ENCODE measurements at regions not wholly inside any gene's neighbourhood (a gene's known extent, or its start where the extent isn't known, plus 50 kb on each side); places are given as distances from the start of the nearest gene placed in this dataset.

DNA sequence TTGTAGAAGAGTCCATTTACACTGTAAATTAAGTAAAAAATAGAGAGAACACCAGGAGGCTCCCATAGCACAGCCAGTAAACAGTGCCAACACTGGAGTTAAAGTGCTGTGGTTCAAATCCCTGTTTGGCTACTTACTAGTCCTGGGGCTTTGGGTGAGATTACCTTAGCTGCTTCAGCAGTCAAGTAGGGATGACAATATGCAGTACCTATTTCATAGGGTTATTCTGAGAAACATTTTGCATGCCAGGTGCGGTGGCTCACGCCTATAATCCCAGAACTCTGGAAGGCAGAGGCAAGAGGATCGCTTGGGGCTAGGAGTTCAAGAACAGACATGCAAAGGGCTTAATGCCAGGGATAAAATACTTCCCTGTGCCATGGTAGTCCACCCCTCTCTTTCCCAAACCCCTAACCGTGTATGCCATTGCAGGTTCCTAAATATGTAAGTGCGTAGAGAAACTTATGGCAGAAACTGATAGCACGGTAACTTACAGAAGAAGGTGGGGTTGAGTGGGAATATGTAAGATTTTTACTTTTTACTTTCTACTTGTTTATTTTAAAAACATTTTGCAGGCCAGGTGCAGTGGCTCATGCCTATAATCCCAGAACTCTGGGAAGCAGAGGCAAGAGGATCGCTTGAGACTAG lies 86.4 kb upstream of the PICALM start:
- no peaks in the 10 kb centered on the region for H3K9me3 ChIP-seq (ENCODE audit: control insufficient read depth, insufficient read depth, low read depth, low read length)
- BruUV-seq (replicated peaks) = no TSS peak
- TF ChIP-seq, protein P1, sequence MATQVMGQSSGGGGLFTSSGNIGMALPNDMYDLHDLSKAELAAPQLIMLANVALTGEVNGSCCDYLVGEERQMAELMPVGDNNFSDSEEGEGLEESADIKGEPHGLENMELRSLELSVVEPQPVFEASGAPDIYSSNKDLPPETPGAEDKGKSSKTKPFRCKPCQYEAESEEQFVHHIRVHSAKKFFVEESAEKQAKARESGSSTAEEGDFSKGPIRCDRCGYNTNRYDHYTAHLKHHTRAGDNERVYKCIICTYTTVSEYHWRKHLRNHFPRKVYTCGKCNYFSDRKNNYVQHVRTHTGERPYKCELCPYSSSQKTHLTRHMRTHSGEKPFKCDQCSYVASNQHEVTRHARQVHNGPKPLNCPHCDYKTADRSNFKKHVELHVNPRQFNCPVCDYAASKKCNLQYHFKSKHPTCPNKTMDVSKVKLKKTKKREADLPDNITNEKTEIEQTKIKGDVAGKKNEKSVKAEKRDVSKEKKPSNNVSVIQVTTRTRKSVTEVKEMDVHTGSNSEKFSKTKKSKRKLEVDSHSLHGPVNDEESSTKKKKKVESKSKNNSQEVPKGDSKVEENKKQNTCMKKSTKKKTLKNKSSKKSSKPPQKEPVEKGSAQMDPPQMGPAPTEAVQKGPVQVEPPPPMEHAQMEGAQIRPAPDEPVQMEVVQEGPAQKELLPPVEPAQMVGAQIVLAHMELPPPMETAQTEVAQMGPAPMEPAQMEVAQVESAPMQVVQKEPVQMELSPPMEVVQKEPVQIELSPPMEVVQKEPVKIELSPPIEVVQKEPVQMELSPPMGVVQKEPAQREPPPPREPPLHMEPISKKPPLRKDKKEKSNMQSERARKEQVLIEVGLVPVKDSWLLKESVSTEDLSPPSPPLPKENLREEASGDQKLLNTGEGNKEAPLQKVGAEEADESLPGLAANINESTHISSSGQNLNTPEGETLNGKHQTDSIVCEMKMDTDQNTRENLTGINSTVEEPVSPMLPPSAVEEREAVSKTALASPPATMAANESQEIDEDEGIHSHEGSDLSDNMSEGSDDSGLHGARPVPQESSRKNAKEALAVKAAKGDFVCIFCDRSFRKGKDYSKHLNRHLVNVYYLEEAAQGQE (IDR thresholded peaks at IDR 0.05; ENCODE audit: insufficient read depth in 1 of 2, low read depth in 2 of 2, low read length in 1 of 2) = no peak
- no peak for TF ChIP-seq TCF7L2 (IDR thresholded peaks at IDR 0.05; ENCODE audit: low read depth, low read length)
- no peak for TF ChIP-seq SIN3A (IDR thresholded peaks at IDR 0.05; ENCODE audit: borderline replicate concordance, insufficient read depth, low read depth, low read length)
- TF ChIP-seq POLR2AphosphoS5 (IDR thresholded peaks at IDR 0.05; ENCODE audit: low read depth, low read length) = no peak
- TF ChIP-seq, protein P2, sequence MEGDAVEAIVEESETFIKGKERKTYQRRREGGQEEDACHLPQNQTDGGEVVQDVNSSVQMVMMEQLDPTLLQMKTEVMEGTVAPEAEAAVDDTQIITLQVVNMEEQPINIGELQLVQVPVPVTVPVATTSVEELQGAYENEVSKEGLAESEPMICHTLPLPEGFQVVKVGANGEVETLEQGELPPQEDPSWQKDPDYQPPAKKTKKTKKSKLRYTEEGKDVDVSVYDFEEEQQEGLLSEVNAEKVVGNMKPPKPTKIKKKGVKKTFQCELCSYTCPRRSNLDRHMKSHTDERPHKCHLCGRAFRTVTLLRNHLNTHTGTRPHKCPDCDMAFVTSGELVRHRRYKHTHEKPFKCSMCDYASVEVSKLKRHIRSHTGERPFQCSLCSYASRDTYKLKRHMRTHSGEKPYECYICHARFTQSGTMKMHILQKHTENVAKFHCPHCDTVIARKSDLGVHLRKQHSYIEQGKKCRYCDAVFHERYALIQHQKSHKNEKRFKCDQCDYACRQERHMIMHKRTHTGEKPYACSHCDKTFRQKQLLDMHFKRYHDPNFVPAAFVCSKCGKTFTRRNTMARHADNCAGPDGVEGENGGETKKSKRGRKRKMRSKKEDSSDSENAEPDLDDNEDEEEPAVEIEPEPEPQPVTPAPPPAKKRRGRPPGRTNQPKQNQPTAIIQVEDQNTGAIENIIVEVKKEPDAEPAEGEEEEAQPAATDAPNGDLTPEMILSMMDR (IDR thresholded peaks at IDR 0.05) = no peak
- ATAC-seq (no peak), DNase-seq (ENCODE audit: low read depth, low spot score) (no peak)
- ChIA-PET POLR2A (no interaction called here), CTCF (no interaction called here)
- H3K4me1 ChIP-seq (ENCODE audit: control insufficient read depth, insufficient read depth, low read length) = peaks cover 3% of the 10 kb centered on the region; the same call in 1 of the 2 replicates
- no peak overlapping the region for H3K4me3 ChIP-seq (ENCODE audit: low read depth in 2 of 2, low read length in 2 of 2)
- in situ Hi-C loops (cut with HindIII; ENCODE audit: low pct_unique_long_range_greater_than_20kb, low sequenced_read_pairs) (no loop called here), intact Hi-C loops (cut with micrococcal nuclease; ENCODE audit: unreplicated experiment) (no loop called here)
- no peaks in the 10 kb centered on the region for H3K27me3 ChIP-seq (ENCODE audit: control insufficient read depth, insufficient read depth, low read length)
- H3K27ac ChIP-seq (ENCODE audit: low read length) = no peak overlapping the region
- H3K36me3 ChIP-seq (ENCODE audit: control insufficient read depth, insufficient read depth, low read length) = no peaks in the 10 kb centered on the region

DNA sequence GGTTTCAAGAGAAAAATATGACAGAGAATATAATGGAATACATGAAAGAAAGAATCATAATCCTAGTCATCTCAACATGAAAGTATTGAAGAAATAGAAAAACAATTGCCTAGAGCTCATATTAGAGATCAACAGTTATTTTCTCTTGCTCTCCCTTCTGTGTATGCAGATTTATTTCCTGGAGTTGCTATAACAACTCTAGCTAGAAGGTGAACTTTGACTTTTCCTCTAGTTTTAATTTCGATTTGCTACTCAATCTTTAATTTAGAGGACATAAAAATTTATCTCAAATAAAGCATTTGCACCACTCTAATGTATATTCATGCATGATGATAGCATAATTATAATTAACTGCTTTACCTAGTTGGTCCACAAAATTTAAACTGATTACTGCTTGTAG lies 84.6 kb upstream of the PICALM start:
- H3K27me3 ChIP-seq (ENCODE audit: control insufficient read depth, insufficient read depth, low read length) = no peaks in the 10 kb centered on the region
- no peaks in the 10 kb centered on the region for H3K9me3 ChIP-seq (ENCODE audit: control insufficient read depth, insufficient read depth, low read depth, low read length)
- DNase-seq (ENCODE audit: low read depth, low spot score) (no peak), ATAC-seq (no peak)
- no peak overlapping the region for H3K4me3 ChIP-seq (ENCODE audit: low read depth in 2 of 2, low read length in 2 of 2)
- no peak overlapping the region for H3K27ac ChIP-seq (ENCODE audit: low read length)
- CTCF ChIA-PET = no interaction called here
- no peak for TF ChIP-seq SIN3A (IDR thresholded peaks at IDR 0.05; ENCODE audit: borderline replicate concordance, insufficient read depth, low read depth, low read length)
- TF ChIP-seq, protein P1 (IDR thresholded peaks at IDR 0.05; ENCODE audit: insufficient read depth in 1 of 2, low read depth in 2 of 2, low read length in 1 of 2) = no peak
- TF ChIP-seq, protein P2 (IDR thresholded peaks at IDR 0.05) = no peak
- TF ChIP-seq POLR2AphosphoS5 (IDR thresholded peaks at IDR 0.05; ENCODE audit: low read depth, low read length) = no peak
- TF ChIP-seq TCF7L2 (IDR thresholded peaks at IDR 0.05; ENCODE audit: low read depth, low read length) = no peak
- intact Hi-C loops (cut with micrococcal nuclease; ENCODE audit: unreplicated experiment) = no loop called here
- in situ Hi-C loops (cut with HindIII; ENCODE audit: low pct_unique_long_range_greater_than_20kb, low sequenced_read_pairs) = no loop called here
- no peaks in the 10 kb centered on the region for H3K36me3 ChIP-seq (ENCODE audit: control insufficient read depth, insufficient read depth, low read length)
- POLR2A ChIA-PET = no interaction called here
- peaks cover 3% of the 10 kb centered on the region; the same call in 1 of the 2 replicates for H3K4me1 ChIP-seq (ENCODE audit: control insufficient read depth, insufficient read depth, low read length)
- no TSS peak for BruUV-seq (replicated peaks)

Measured in Panc1 (cell line).